B cell (primary cell): ENCODE measurements at regions not wholly inside any gene's neighbourhood (a gene's known extent, or its start where the extent isn't known, plus 50 kb on each side); places are given as distances from the start of the nearest gene placed in this dataset.

ENCODE experiments used
- CTCF ChIP-seq: fragments of 200-600 bp; IDR thresholded peaks from one replicate; pipeline ENCODE4 v1.8.0; 2022; ENCODE audit warnings: antibody characterized with exemption, mild to moderate bottlenecking
- EZH2 ChIP-seq: IDR thresholded peaks from 2 replicates; pipeline ENCODE4 v1.6.1; 2012; ENCODE audit warnings: borderline replicate concordance, low read depth, mild to moderate bottlenecking, moderate library complexity, low read length; ENCODE audit not compliant: insufficient read depth, poor library complexity, severe bottlenecking

DNA sequence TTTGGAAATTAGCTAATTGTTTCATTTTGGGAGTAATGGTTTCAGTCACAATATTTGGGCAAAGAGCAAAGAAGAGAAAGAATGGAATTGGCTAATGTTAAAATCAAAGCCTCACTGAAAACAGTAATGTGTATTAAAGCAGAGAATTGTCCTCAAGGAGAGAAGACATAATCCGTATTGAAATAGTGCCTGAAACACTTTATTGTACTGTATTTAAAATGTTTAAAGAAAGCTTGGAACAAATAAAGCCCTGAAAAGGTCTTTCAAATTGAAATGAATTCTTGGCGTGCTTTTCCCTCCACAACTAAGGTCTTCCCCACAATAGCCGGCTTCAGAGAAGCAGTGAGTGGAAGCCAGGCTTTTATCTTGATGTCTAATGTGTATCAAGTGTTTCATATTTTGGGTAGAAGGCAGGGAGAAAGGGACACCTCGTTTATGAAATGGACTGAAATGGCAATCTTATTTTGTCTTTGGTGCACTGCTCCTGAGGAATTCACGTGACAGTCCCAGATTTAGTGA, 212.9 kb upstream of the CRY1 start:
- TF ChIP-seq CTCF (no peak), EZH2 (no peak)
